ENCODE measurements at regions not wholly inside any gene's neighbourhood (a gene's known extent, or its start where the extent isn't known, plus 50 kb on each side); places are given as distances from the start of the nearest gene placed in this dataset.

GRCh38 chr9:74102702-74103101 is 394.4 kb upstream of the RORB start:
- H3K4me1 ChIP-seq (ENCODE audit: control insufficient read depth, insufficient read depth, low read length), result no peaks in the 10 kb centered on the region
- ATAC-seq (ENCODE audit: low read depth) (no peak), DNase-seq (no peak)
- no peaks in the 10 kb centered on the region for H3K9me3 ChIP-seq (ENCODE audit: control insufficient read depth, insufficient read depth, low read length)
- H2BK20ac ChIP-seq (ENCODE audit: low read depth, low read length), result no peak overlapping the region
- H3K27me3 ChIP-seq (ENCODE audit: control insufficient read depth, insufficient read depth, low read length), result no peaks in the 10 kb centered on the region
- no peak overlapping the region for H3K4ac ChIP-seq (ENCODE audit: low read depth, low read length)
- ChIA-PET CTCF (interaction anchor here (0.6 kb wide), 1 partner anchor 53 kb away, joined by 4 read pairs; no protein-coding TSS in a partner anchor), POLR2A (ENCODE audit: unreplicated experiment) (no interaction called here)
- no peak overlapping the region for H2AFZ ChIP-seq (replicated peaks; ENCODE audit: low read length, poor library complexity)
- no peak overlapping the region for H2BK120ac ChIP-seq (ENCODE audit: low read depth, low read length)
- no peak overlapping the region for H3K4me3 ChIP-seq (ENCODE audit: insufficient read depth, low read depth, low read length)
- H4K20me1 ChIP-seq (ENCODE audit: insufficient read depth, low read length), result no peaks in the 10 kb centered on the region
- H2AK9ac ChIP-seq (replicated peaks; ENCODE audit: low read depth, low read length, poor library complexity), result no peak overlapping the region
- H3K9ac ChIP-seq (ENCODE audit: low read depth, low read length), result no peak overlapping the region
- no peak overlapping the region for H3K14ac ChIP-seq (replicated peaks; ENCODE audit: low read depth, low read length)
- no peak overlapping the region for H3K18ac ChIP-seq (ENCODE audit: low read depth, low read length)
- no peak overlapping the region for H2BK15ac ChIP-seq (ENCODE audit: low read depth, low read length)
- no CpG with 5 or more reads among the region's 1 CpG for WGBS, 2 experiments (ENCODE audit: extremely low coverage in 2 of 2, insufficient read length in 1 of 2)
- H3K79me1 ChIP-seq (ENCODE audit: low read depth in 1 of 2, low read length in 2 of 2), result no peaks in the 10 kb centered on the region
- no peak overlapping the region for H2AK5ac ChIP-seq (ENCODE audit: low read depth, low read length)
- H3K56ac ChIP-seq (ENCODE audit: extremely low read depth, insufficient read depth, low read length), result no peak overlapping the region
- intact Hi-C loops (cut with micrococcal nuclease), result no loop called here
- no peak overlapping the region for H2BK5ac ChIP-seq (ENCODE audit: low read depth, low read length, poor library complexity, severe bottlenecking)
- no peak overlapping the region for H3K4me2 ChIP-seq (ENCODE audit: low read depth, low read length)
- H3K9me1 ChIP-seq (ENCODE audit: insufficient read depth, low read length), result no peaks in the 10 kb centered on the region
- no peak overlapping the region for H4K91ac ChIP-seq (ENCODE audit: insufficient read depth, low read depth, low read length)
- H3K36me3 ChIP-seq (ENCODE audit: control insufficient read depth, insufficient read depth, low read length), result no peaks in the 10 kb centered on the region
- no peak overlapping the region for H4K8ac ChIP-seq (ENCODE audit: low read depth in 2 of 2, low read length in 2 of 2)
- TF ChIP-seq NFE2L2 (IDR thresholded peaks at IDR 0.05; ENCODE audit: low read depth, low read length) (no peak), ELK1 (IDR thresholded peaks at IDR 0.05; ENCODE audit: borderline replicate concordance, low read depth, low read length) (no peak), MAFK (IDR thresholded peaks at IDR 0.05; ENCODE audit: low read depth, low read length) (no peak), BHLHE40 (IDR thresholded peaks at IDR 0.05; ENCODE audit: low read depth, low read length) (no peak), MXI1 (IDR thresholded peaks at IDR 0.05; ENCODE audit: borderline replicate concordance, low read depth, low read length) (no peak), RFX5 (IDR thresholded peaks at IDR 0.05; ENCODE audit: low read depth, low read length) (no peak), CEBPB (IDR thresholded peaks at IDR 0.05; ENCODE audit: low read depth, low read length) (no peak), SMC3 (IDR thresholded peaks at IDR 0.05; ENCODE audit: low read depth, low read length) (no peak), POLR2A (IDR thresholded peaks at IDR 0.05; ENCODE audit: low read depth, low read length) (no peak), RCOR1 (IDR thresholded peaks at IDR 0.05; ENCODE audit: insufficient replicate concordance, low read length) (no peak), MAZ (IDR thresholded peaks at IDR 0.05; ENCODE audit: borderline replicate concordance, low read depth, low read length) (no peak), CHD1 (IDR thresholded peaks at IDR 0.05; ENCODE audit: low read depth, low read length) (no peak), FOS (IDR thresholded peaks at IDR 0.05; ENCODE audit: low read depth, low read length) (no peak), RAD21 (IDR thresholded peaks at IDR 0.05; ENCODE audit: low read length) (no peak)
- TF ChIP-seq, protein P1, sequence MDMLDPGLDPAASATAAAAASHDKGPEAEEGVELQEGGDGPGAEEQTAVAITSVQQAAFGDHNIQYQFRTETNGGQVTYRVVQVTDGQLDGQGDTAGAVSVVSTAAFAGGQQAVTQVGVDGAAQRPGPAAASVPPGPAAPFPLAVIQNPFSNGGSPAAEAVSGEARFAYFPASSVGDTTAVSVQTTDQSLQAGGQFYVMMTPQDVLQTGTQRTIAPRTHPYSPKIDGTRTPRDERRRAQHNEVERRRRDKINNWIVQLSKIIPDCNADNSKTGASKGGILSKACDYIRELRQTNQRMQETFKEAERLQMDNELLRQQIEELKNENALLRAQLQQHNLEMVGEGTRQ (IDR thresholded peaks at IDR 0.05; ENCODE audit: low read depth, low read length), result no peak
- TF ChIP-seq, protein P2, sequence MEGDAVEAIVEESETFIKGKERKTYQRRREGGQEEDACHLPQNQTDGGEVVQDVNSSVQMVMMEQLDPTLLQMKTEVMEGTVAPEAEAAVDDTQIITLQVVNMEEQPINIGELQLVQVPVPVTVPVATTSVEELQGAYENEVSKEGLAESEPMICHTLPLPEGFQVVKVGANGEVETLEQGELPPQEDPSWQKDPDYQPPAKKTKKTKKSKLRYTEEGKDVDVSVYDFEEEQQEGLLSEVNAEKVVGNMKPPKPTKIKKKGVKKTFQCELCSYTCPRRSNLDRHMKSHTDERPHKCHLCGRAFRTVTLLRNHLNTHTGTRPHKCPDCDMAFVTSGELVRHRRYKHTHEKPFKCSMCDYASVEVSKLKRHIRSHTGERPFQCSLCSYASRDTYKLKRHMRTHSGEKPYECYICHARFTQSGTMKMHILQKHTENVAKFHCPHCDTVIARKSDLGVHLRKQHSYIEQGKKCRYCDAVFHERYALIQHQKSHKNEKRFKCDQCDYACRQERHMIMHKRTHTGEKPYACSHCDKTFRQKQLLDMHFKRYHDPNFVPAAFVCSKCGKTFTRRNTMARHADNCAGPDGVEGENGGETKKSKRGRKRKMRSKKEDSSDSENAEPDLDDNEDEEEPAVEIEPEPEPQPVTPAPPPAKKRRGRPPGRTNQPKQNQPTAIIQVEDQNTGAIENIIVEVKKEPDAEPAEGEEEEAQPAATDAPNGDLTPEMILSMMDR (conservative IDR thresholded peaks at IDR 0.05; ENCODE audit: low read depth, low read length), result no peak
- dilution Hi-C loops (cut with HindIII; ENCODE audit: low sequenced_read_pairs, unreplicated experiment), result no loop called here
- BruUV-seq (replicated peaks), result no TSS peak
- no peak overlapping the region for H4K5ac ChIP-seq (ENCODE audit: low read depth, low read length)
- in situ Hi-C loops (cut with MboI; ENCODE audit: low sequenced_read_pairs), result no loop called here
- no peak overlapping the region for H3K27ac ChIP-seq (ENCODE audit: insufficient read depth, low read length)
- no peak overlapping the region for H3K23ac ChIP-seq (ENCODE audit: low read depth, low read length)

Measured in IMR-90 (cell line).